ENCODE measurements at regions not wholly inside any gene's neighbourhood (a gene's known extent, or its start where the extent isn't known, plus 50 kb on each side); places are given as distances from the start of the nearest gene placed in this dataset.

GRCh38 chr14:71783088-71783487, 149.1 kb upstream of the RGS6 start:
- no peak for TF ChIP-seq CTCF (IDR thresholded peaks at IDR 0.05; ENCODE audit: unreplicated experiment in 3 of 3)
- H3K36me3 Mint-ChIP-seq (ENCODE audit: low read depth) = no peaks in the 10 kb centered on the region
- H3K4me3 Mint-ChIP-seq = no peak overlapping the region
- peaks cover 3% of the 10 kb centered on the region for H3K9me3 Mint-ChIP-seq
- H3K27me3 Mint-ChIP-seq (ENCODE audit: low read depth) = no peaks in the 10 kb centered on the region
- no peaks in the 10 kb centered on the region for H3K4me1 Mint-ChIP-seq
- no peak overlapping the region for H3K27ac Mint-ChIP-seq

GRCh38 chr14:71783786-71784185, 148.4 kb upstream of the RGS6 start:
- Mint-ChIP-seq H3K27ac (no peak overlapping the region), H3K9me3 (peaks cover 3% of the 10 kb centered on the region), H3K4me3 (no peak overlapping the region), H3K4me1 (no peaks in the 10 kb centered on the region), H3K27me3 (ENCODE audit: low read depth) (no peaks in the 10 kb centered on the region), H3K36me3 (ENCODE audit: low read depth) (no peaks in the 10 kb centered on the region)
- TF ChIP-seq CTCF (IDR thresholded peaks at IDR 0.05; ENCODE audit: unreplicated experiment in 3 of 3) = no peak

GRCh38 chr14:71789005-71789404, 143.2 kb upstream of the RGS6 start:
- H3K27me3 Mint-ChIP-seq (ENCODE audit: low read depth) = no peaks in the 10 kb centered on the region

GRCh38 chr14:71799841-71800240, 132.4 kb upstream of the RGS6 start:
- H3K4me3 Mint-ChIP-seq = no peak overlapping the region
- no peaks in the 10 kb centered on the region for H3K27me3 Mint-ChIP-seq (ENCODE audit: low read depth)
- peaks cover 2% of the 10 kb centered on the region for H3K9me3 Mint-ChIP-seq
- H3K27ac Mint-ChIP-seq = no peak overlapping the region
- H3K4me1 Mint-ChIP-seq = no peaks in the 10 kb centered on the region
- H3K36me3 Mint-ChIP-seq (ENCODE audit: low read depth) = no peaks in the 10 kb centered on the region
- TF ChIP-seq CTCF (IDR thresholded peaks at IDR 0.05; ENCODE audit: unreplicated experiment in 3 of 3) = no peak

More at GRCh38 chr14:71789005-71789404, 143.2 kb upstream of the RGS6 start:
- Mint-ChIP-seq H3K27ac (no peak overlapping the region), H3K36me3 (ENCODE audit: low read depth) (no peaks in the 10 kb centered on the region), H3K4me3 (no peak overlapping the region), H3K4me1 (no peaks in the 10 kb centered on the region), H3K9me3 (peaks cover 11% of the 10 kb centered on the region)
- TF ChIP-seq CTCF (IDR thresholded peaks at IDR 0.05; ENCODE audit: unreplicated experiment in 3 of 3) = no peak

DNA sequence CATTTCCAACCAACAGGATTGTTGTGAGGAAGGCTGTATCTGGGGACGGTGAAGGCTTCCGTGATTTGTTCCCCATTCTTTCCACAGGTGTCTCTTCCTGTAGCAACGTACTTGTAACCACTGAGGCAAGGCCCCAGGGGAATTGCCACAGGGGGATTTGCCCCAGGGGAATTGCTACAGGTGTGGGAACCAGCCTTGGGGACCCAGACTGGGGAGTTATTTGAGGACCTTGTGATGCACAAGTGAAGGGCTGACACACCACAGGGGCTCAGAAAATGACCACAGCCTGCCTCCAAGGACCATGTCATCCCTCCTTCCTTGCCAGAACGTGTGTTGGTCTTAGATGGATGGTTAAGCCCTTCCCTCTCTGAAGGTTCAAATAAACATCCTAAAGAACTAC, 131.4 kb upstream of the RGS6 start:
- Mint-ChIP-seq H3K36me3 (ENCODE audit: low read depth) (no peaks in the 10 kb centered on the region), H3K4me3 (no peak overlapping the region), H3K4me1 (no peaks in the 10 kb centered on the region), H3K9me3 (peaks cover 2% of the 10 kb centered on the region), H3K27ac (no peak overlapping the region), H3K27me3 (ENCODE audit: low read depth) (no peaks in the 10 kb centered on the region)
- TF ChIP-seq CTCF (IDR thresholded peaks at IDR 0.05; ENCODE audit: unreplicated experiment in 3 of 3) = no peak

GRCh38 chr14:71803539-71804260, 128.5 kb upstream of the RGS6 start:
- peaks cover 3% of the 10 kb centered on the region for H3K9me3 Mint-ChIP-seq

More at GRCh38 chr14:71803539-71804260, 128.5 kb upstream of the RGS6 start:
- Mint-ChIP-seq H3K27me3 (ENCODE audit: low read depth) (no peaks in the 10 kb centered on the region), H3K27ac (no peak overlapping the region), H3K36me3 (ENCODE audit: low read depth) (no peaks in the 10 kb centered on the region), H3K4me3 (no peak overlapping the region), H3K4me1 (no peaks in the 10 kb centered on the region)
- TF ChIP-seq CTCF (IDR thresholded peaks at IDR 0.05; ENCODE audit: unreplicated experiment in 3 of 3) = no peak
